DMS 273 treated with DMSO at 0.1 percent for 48 hours (cell line): ENCODE measurements at regions not wholly inside any gene's neighbourhood (a gene's known extent, or its start where the extent isn't known, plus 50 kb on each side); places are given as distances from the start of the nearest gene placed in this dataset.

ENCODE experiments used
- DNase-seq: peaks from one replicate; lab custom pipeline; 2025; lab: John Stamatoyannopoulos, UW

GRCh38 chr12:93134893-93135285 is 205.8 kb upstream of the EEA1 start:
- DNase-seq = no peak

DNA sequence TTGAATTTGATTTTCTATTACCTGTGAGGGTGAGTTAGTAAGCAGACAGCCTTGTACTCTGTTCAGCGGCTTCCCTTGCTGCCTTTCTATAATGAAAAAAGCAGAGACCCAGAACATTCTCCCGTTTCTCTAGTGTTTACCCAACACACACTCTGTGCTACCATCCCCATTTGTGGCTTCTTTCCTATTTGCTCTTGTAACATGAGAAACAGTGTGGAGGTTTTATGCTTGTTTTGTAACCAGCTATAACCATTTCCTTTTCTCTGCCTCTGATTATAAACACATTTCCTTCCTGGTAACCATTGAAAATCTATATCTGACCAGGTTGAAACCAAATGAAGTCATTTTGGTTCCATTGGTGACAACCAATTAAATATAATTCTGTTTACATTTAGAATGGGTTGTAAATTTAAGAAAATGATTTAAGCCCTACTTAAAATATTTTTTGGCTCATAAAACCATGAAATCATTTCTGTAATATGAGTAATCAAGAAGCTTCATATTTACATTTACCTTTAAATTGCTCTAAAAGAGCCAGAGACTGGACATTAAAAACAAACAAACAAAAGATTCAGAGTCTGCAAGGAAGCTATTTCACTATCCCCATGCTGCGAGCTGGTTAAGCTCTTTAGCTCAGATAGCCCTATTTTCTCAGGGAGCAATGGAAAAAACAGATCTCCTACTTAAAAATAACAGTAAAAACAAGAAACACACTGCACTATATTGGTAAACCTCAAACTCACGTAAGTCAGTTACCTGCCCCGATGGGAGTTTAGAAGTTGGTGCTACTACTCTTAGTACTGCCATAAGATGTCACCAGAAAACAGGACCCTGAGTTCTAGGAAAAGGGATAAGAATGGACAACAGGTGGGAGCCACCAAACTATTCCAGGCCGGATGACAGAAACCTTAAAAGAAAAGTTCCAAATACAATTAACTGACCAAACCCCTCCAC is 206.5 kb upstream of the EEA1 start:
- DNase-seq = no peak

GRCh38 chr12:93136253-93137055 is 207.4 kb upstream of the EEA1 start:
- no peak for DNase-seq

GRCh38 chr12:93137656-93138612 is 208.8 kb upstream of the EEA1 start:
- no peak for DNase-seq

DNA sequence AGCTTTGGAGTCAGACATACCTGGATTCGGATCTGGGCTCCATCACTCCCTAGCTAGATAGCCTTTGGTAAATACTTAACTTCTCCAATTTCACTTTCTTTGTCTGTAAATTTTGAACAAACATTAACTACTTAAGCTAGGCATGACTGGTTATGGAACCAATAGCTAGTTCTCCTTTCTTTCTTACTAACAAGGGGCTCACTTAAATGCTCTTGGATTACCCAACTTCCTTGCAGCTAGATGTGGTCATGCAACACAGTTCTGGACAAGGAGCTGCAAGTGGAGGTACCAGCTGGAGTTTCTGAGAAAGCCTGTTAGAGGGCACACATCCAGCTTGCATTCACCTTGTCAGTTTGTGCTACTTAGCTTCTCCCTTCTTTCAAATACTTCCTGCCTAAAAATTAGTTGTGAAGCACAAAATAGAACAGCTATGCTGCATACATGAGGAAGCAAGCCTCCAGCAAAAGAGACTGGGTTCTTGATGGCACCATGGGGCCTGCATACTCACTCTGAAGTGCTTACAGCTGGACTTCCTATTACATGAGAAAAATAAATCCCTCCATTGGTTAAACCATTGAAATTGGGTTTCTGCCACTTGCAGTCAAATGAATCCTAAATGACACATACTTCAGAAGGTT is 210.1 kb upstream of the EEA1 start:
- DNase-seq = no peak

GRCh38 chr12:93140325-93140724 is 211.2 kb upstream of the EEA1 start:
- DNase-seq = no peak

DNA sequence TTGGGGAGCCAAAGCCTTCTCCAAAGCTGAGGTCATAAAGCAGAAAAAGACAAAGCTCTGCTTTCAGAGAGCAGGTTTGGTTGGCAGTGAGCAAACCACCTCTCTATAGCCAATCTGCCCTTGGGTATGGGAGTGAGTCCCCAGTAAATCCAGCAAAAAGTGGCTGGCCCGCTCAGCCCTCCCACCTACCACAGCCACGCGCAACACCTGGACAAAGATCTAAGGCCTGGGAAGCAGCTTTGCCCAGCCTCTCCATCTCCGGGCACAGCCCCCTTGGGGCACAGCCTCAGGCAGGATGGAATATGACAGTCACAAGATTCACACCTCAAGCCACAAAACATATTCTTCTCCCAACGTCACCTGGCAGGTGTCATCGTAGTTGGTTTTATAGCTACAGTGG is 211.7 kb upstream of the EEA1 start:
- DNase-seq = no peak

GRCh38 chr12:93142881-93143280 is 213.8 kb upstream of the EEA1 start:
- DNase-seq = no peak

DNA sequence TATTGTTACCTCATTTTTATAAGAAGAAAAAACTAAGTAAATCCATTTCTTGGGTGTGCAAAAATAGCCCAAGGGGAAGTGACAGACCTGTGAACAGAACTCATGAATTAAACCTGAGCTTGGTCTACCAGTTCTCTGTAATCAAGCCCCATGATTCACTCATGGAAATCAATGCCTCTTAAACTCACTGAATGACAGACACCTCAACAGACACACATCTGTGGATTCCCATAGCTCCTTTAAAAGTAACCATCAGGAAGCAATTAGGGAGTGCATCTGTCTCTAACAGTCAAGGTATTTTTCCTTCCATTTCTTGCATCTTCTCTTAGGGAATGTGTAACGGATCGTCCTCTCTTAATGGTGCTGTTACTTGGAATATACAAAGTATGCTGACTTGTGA is 215.0 kb upstream of the EEA1 start:
- no peak for DNase-seq

DNA sequence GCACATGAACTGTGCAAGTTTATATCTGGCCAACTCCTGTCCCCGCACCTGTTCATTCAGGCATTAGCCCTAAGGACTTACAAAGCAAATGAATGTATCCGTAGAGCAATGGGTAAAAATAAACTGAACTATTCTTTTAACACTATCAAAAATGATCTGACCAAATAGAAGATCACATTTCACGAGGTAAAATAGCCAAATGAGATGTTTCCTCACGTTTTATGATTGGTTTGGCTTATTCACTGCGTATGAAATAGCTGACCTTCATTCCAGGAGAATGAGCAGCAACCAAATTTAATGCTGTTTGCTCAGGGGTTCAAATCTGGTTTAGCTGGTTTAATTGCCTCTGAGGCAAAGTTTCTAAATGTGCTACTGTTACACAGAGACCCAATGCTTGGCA is 216.0 kb upstream of the EEA1 start:
- DNase-seq = no peak

- no peak for DNase-seq
Observed at GRCh38 chr12:93146263-93146939, 217.3 kb upstream of the EEA1 start.

GRCh38 chr12:93146970-93147369 is 217.9 kb upstream of the EEA1 start:
- DNase-seq = no peak

- no peak for DNase-seq
Observed at GRCh38 chr12:93148412-93148811, 219.3 kb upstream of the EEA1 start.

DNA sequence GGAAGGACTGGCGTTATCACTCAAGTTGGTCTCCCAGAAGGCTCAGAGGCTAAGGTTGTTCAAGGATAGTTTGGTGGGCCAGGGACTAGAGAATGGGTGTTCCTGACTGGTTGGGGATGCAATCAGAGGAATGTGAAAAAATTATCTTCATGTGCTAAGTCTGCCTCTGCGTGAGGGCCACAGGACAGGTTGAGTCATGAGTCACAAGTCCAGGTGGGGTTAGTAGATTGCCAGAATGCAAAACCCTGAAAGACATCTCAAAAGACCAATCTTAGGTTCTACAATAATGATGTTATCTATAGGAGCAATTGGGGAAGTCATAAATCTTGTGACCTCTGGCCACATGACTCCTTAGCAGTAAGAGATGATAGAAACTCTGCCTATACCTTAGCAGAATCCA is 220.1 kb upstream of the EEA1 start:
- no peak for DNase-seq

DNA sequence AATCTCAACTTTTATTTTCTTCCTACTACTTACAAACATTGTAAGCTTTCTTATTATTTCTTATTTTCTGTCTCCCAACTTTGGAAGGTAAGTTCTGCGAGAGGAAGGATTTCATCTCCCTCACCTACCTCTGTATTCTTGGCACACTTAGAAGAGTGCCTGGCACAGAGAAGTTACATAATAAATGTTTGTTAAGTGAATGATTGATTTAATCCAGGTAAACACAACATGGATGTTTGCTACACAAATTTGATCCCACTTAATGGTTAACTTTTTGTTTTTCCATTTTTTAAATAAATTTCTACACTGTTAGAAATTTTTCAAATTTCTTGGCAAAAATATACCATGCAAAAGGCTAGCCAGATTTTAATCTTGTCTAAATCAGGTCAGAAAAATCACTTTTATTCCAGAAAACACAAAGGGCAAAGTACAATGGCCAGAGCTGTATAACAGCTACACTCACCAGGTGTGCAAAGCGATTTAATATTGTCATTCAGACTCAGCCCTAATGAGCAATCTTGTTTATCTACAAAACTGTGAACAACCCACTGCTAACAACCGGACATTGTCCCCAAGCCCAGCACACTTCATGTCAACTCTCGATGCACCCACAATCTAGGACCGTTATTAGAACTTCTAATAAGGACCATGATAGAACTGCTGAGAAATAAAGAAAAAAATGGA is 222.1 kb upstream of the EEA1 start:
- DNase-seq = no peak

GRCh38 chr12:93152617-93153016 is 223.5 kb upstream of the EEA1 start:
- no peak for DNase-seq

DNA sequence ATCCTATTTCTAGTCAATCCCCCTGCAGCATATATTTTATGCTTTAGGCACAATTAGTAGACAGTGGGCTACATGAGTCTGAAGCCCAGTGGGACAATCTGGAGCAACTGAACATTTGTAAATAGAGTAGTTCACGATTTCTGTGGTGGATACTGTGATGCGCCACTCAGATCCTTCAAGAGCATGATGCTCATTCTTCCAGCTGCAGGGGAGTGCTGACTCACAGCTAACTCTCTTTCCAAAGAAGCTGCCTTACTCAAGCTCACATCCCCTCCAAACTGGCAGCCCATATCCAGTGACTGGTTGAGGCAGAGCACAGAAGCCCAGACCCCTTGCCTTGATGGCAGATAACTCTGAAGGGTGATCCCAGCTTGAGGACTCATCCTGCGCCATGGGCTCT is 224.2 kb upstream of the EEA1 start:
- DNase-seq = no peak

- no peak for DNase-seq
Observed at GRCh38 chr12:93154096-93154728, 223.5 kb upstream of the NUDT4 start.

DNA sequence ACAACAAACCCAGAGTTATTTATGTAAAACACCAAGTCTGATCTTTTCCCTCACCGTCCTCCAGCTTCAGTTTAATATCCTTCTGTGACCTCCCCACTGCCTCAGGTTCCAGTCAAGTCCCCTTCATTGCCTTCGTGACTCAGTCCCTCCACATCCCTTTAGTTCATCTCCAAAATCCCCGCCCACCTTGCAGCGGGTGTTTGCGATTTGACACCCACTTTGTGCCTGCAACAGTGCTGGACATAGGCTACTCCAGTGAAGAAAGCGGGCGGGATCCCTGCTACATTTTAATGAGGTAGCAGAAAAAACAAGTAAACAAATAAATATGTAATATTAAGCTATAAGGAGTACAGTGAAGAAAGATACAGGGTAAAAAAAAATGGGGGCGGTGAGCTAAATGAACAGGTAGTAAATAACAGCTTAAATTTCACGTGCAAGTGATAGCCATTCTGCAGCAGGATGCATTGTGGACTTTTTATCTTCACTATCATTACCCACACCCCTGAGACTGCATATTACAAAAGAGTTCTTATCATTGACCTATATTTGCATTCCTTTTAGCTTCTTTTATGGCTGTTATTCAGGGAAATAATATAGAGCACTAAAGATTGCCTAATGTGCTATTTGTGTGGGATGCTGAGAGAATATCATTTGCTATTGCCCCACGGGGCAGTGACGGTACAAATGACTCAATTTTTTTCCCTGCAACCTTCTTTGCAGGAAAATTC is 222.8 kb upstream of the NUDT4 start:
- DNase-seq = no peak
